MM.1S (cell line): ENCODE measurements at regions not wholly inside any gene's neighbourhood (a gene's known extent, or its start where the extent isn't known, plus 50 kb on each side); places are given as distances from the start of the nearest gene placed in this dataset.

Source experiments
- EZH2 ChIP-seq: fragments of 300-600 bp; sonication (generic); optimal IDR thresholded peaks from 2 replicates; pipeline ENCODE3; 2017; ENCODE audit warnings: low read depth, mild to moderate bottlenecking, antibody characterized with exemption, low read length, mixed read lengths
- TF ChIP-seq, protein P1 (sequence below): fragments of 300-600 bp; sonication (generic); IDR thresholded peaks from 2 replicates; pipeline ENCODE4 v1.5.1; 2016; ENCODE audit warnings: antibody characterized with exemption, low read length, mixed read lengths

- no peak for TF ChIP-seq EZH2
- TF ChIP-seq, protein P1, sequence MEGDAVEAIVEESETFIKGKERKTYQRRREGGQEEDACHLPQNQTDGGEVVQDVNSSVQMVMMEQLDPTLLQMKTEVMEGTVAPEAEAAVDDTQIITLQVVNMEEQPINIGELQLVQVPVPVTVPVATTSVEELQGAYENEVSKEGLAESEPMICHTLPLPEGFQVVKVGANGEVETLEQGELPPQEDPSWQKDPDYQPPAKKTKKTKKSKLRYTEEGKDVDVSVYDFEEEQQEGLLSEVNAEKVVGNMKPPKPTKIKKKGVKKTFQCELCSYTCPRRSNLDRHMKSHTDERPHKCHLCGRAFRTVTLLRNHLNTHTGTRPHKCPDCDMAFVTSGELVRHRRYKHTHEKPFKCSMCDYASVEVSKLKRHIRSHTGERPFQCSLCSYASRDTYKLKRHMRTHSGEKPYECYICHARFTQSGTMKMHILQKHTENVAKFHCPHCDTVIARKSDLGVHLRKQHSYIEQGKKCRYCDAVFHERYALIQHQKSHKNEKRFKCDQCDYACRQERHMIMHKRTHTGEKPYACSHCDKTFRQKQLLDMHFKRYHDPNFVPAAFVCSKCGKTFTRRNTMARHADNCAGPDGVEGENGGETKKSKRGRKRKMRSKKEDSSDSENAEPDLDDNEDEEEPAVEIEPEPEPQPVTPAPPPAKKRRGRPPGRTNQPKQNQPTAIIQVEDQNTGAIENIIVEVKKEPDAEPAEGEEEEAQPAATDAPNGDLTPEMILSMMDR: no peak
Observed at GRCh38 chr1:71184410-71184809, 103.6 kb upstream of the ZRANB2 start.
